Mesothelial cell of epicardium (in vitro differentiated cells): ENCODE measurements at regions not wholly inside any gene's neighbourhood (a gene's known extent, or its start where the extent isn't known, plus 50 kb on each side); places are given as distances from the start of the nearest gene placed in this dataset.
"Not testable (repeated sequence)": the region's sequence is repeated elsewhere in the genome, so short reads cannot be mapped to it uniquely, and the experiment has no call there.

Source experiments
- DNase-seq, 2 experiments: peaks; one replicate each; pipeline ENCODE4 v3.0.0; 2021; ENCODE audit warnings: low spot score in 2 of 2; ENCODE audit not compliant: unreplicated experiment in 2 of 2
- H3K27ac Mint-ChIP-seq: 2 replicates; pipeline ENCODE4 v1.8.0; 2021; ENCODE audit warnings: mixed read lengths
- H3K27me3 Mint-ChIP-seq: 2 replicates; pipeline ENCODE4 v1.8.0; 2021; ENCODE audit warnings: low read depth, mixed read lengths
- H3K36me3 Mint-ChIP-seq: 2 replicates; pipeline ENCODE4 v1.8.0; 2021; ENCODE audit warnings: mixed read lengths
- H3K4me1 Mint-ChIP-seq: 2 replicates; pipeline ENCODE4 v1.8.0; 2021; ENCODE audit warnings: mixed read lengths
- H3K4me3 Mint-ChIP-seq: 2 replicates; pipeline ENCODE4 v1.8.0; 2021; ENCODE audit warnings: mild to moderate bottlenecking, moderate library complexity, mixed read lengths
- H3K9me3 Mint-ChIP-seq: 2 replicates; pipeline ENCODE4 v1.8.0; 2021; ENCODE audit warnings: mixed read lengths
- TF ChIP-seq, protein P1 (sequence below): fragments of 200-600 bp; sonication (generic); IDR thresholded peaks from one replicate; pipeline ENCODE4 v1.5.0; 2021; ENCODE audit warnings: antibody characterized with exemption; ENCODE audit not compliant: unreplicated experiment

DNA sequence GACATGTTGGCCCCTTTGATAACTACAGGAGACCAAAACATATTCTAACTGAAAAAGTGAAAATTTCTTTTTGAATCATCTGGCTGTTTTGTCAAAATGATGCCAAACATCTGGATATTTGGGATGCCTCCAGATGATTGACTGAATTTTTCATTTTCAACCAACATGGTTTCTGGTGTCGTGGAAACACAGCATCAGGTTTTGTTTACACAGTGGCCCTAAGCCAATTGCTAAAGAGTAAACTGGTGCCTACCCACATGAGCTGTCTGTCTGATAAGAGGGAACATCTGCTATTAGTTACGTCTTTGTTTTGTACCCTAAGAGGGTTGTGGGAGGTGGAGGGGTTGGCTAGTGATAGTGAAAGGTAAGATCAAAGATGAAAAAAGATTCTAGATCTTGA lies 204.8 kb downstream of the KCNK2 start:
- TF ChIP-seq, protein P1, sequence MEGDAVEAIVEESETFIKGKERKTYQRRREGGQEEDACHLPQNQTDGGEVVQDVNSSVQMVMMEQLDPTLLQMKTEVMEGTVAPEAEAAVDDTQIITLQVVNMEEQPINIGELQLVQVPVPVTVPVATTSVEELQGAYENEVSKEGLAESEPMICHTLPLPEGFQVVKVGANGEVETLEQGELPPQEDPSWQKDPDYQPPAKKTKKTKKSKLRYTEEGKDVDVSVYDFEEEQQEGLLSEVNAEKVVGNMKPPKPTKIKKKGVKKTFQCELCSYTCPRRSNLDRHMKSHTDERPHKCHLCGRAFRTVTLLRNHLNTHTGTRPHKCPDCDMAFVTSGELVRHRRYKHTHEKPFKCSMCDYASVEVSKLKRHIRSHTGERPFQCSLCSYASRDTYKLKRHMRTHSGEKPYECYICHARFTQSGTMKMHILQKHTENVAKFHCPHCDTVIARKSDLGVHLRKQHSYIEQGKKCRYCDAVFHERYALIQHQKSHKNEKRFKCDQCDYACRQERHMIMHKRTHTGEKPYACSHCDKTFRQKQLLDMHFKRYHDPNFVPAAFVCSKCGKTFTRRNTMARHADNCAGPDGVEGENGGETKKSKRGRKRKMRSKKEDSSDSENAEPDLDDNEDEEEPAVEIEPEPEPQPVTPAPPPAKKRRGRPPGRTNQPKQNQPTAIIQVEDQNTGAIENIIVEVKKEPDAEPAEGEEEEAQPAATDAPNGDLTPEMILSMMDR, result no peak
- no peaks in the 10 kb centered on the region for H3K27me3 Mint-ChIP-seq

DNA sequence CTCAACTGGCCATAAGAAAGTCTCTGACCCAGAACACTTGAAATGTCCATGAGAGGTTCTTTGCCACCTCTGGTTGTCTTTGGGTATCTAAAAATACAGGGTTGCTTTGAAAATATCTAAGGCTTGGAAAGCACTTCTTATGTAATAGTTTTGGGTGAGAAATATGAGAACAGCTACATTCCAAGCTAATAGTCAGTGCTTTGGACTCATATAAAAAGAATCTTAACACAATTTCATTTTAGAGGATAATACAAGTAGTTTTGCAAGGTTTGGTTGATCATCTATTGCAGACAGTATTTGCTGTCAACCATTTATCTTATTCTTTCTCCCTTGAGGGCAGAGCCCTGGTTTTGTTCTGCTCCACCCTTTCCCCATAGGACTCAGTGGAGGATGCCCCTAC lies 207.5 kb downstream of the KCNK2 start:
- Mint-ChIP-seq H3K36me3 (no peaks in the 10 kb centered on the region), H3K4me3 (no peak overlapping the region), H3K4me1 (no peaks in the 10 kb centered on the region), H3K27me3 (no peaks in the 10 kb centered on the region), H3K9me3 (peaks cover 13% of the 10 kb centered on the region), H3K27ac (no peak overlapping the region)
- TF ChIP-seq, protein P1, result no peak
- no peak for DNase-seq

More for the DNA sequence above, 204.8 kb downstream of the KCNK2 start:
- H3K4me3 Mint-ChIP-seq, result no peak overlapping the region
- no peaks in the 10 kb centered on the region for H3K4me1 Mint-ChIP-seq
- no peaks in the 10 kb centered on the region for H3K9me3 Mint-ChIP-seq
- no peak overlapping the region for H3K27ac Mint-ChIP-seq
- DNase-seq, result no peak
- H3K36me3 Mint-ChIP-seq, result no peaks in the 10 kb centered on the region

DNA sequence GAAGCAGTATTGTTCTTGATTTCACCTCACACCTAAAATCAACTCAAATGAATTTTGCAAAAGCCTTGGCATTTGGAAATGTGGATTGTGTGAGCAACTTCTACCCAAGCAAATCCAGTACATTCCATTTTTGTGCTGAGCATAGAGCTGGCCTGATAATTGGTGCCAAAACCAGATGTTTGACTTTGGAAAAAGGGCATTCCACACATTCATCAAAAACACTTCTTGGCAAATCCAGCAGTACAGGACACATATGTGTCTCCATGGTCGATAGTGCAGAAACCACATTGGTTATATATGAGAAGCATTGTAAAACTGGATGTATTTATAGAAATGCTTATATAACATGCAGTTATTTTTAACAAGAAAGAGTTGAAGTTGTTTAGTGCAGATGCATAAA lies 210.4 kb downstream of the KCNK2 start:
- Mint-ChIP-seq H3K36me3 (no peaks in the 10 kb centered on the region), H3K4me1 (no peaks in the 10 kb centered on the region), H3K27me3 (no peaks in the 10 kb centered on the region), H3K27ac (no peak overlapping the region), H3K9me3 (peaks cover 23% of the 10 kb centered on the region), H3K4me3 (no peak overlapping the region)
- no peak for DNase-seq
- TF ChIP-seq, protein P1, result no peak

DNA sequence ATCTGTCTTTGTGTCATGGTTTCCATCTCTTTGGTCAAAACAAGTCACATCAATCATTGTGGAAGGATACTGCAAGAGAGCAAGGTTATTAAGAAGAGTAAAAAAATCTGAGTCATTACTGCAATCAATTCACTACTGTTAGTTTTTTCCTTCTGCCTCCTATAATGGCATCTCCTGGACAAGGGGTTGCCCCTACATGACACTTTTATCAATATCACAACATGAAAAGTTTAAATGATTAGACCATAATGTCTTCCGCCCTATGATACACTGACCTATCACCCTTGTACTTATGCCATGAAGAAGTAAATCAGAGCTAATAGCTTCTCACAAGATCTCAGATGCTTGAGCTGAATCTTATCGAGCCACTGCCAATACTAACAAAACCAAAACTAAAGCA lies 223.9 kb downstream of the KCNK2 start:
- H3K4me1 Mint-ChIP-seq, result no peaks in the 10 kb centered on the region
- H3K9me3 Mint-ChIP-seq, result peaks cover 2% of the 10 kb centered on the region
- H3K27me3 Mint-ChIP-seq, result peaks cover 3% of the 10 kb centered on the region
- no peak overlapping the region for H3K27ac Mint-ChIP-seq
- TF ChIP-seq, protein P1, result no peak
- no peak for DNase-seq
- no peak overlapping the region for H3K4me3 Mint-ChIP-seq
- H3K36me3 Mint-ChIP-seq, result no peaks in the 10 kb centered on the region

DNA sequence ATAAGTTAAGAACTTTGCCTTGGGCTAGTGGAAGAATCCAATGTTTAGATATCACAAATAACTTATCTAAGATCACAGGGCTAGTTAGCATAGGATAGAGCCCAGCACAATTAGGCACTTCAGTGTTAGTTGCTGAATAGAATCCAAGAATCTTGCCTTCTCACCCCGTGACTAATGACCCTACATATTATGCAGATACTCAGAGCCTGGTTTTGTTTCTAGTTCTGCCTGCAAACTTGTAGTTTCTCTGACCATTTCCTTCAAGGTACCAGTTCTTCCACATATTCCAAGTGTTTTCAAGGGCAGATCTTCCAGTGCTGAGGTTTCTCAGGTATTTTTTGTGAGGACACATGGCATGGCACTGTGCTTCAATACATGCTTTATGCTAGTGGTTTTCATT lies 239.3 kb downstream of the KCNK2 start:
- no peak overlapping the region for H3K27ac Mint-ChIP-seq
- no peak overlapping the region for H3K4me3 Mint-ChIP-seq
- DNase-seq, result no peak

GRCh38 chr1:215323992-215324391 lies 241.5 kb downstream of the KCNK2 start:
- not testable (repeated sequence) for H3K4me3 Mint-ChIP-seq, DNase-seq, H3K27ac Mint-ChIP-seq, H3K36me3 Mint-ChIP-seq, H3K4me1 Mint-ChIP-seq, H3K27me3 Mint-ChIP-seq
- H3K9me3 Mint-ChIP-seq, result peaks cover 23% of the 10 kb centered on the region

More for the DNA sequence above, 239.3 kb downstream of the KCNK2 start:
- no peaks in the 10 kb centered on the region for H3K27me3 Mint-ChIP-seq
- H3K9me3 Mint-ChIP-seq, result peaks cover 23% of the 10 kb centered on the region
- no peaks in the 10 kb centered on the region for H3K4me1 Mint-ChIP-seq
- TF ChIP-seq, protein P1, result no peak
- peaks cover 2% of the 10 kb centered on the region for H3K36me3 Mint-ChIP-seq
